A172 (cell line): ENCODE measurements at regions not wholly inside any gene's neighbourhood (a gene's known extent, or its start where the extent isn't known, plus 50 kb on each side); places are given as distances from the start of the nearest gene placed in this dataset.

Experiments
- DNase-seq: peaks from one replicate; pipeline ENCODE4 v3.0.0-alpha.2; 2015; ENCODE audit warnings: low spot score

GRCh38 chr6:138007014-138007472 is 100.2 kb downstream of the PERP start:
- peak; percentile 29 for DNase-seq

GRCh38 chr6:138008791-138009190 is 98.4 kb downstream of the PERP start:
- no peak for DNase-seq

- DNase-seq = no peak
Observed at GRCh38 chr6:138011413-138011812, 95.8 kb downstream of the PERP start.

GRCh38 chr6:138012682-138013081 is 94.5 kb downstream of the PERP start:
- DNase-seq = no peak

GRCh38 chr6:138013959-138014358 is 93.3 kb downstream of the PERP start:
- DNase-seq = no peak

- no peak for DNase-seq
Observed at GRCh38 chr6:138017166-138017757, 90.0 kb downstream of the PERP start.

GRCh38 chr6:138018297-138018696 is 88.9 kb downstream of the PERP start:
- DNase-seq = no peak

- no peak for DNase-seq
Observed at GRCh38 chr6:138025528-138025978, 81.7 kb downstream of the PERP start.

GRCh38 chr6:138026342-138026741 is 80.9 kb downstream of the PERP start:
- no peak for DNase-seq

GRCh38 chr6:138028893-138029292 is 78.3 kb downstream of the PERP start:
- DNase-seq = no peak

GRCh38 chr6:138030872-138031271 is 76.3 kb downstream of the PERP start:
- DNase-seq = no peak

- DNase-seq = no peak
Observed at GRCh38 chr6:138031417-138031816, 75.8 kb downstream of the PERP start.

- DNase-seq = peak; percentile 14
Observed at GRCh38 chr6:138031850-138032249, 75.4 kb downstream of the PERP start.

- DNase-seq = no peak
Observed at GRCh38 chr6:138032571-138032970, 74.6 kb downstream of the PERP start.

- DNase-seq = no peak
Observed at GRCh38 chr6:138034229-138034628, 73.0 kb downstream of the PERP start.

- DNase-seq = no peak
Observed at GRCh38 chr6:138035070-138035469, 72.1 kb downstream of the PERP start.

- DNase-seq = no peak
Observed at GRCh38 chr6:138036111-138036510, 71.1 kb downstream of the PERP start.

- no peak for DNase-seq
Observed at GRCh38 chr6:138037009-138037504, 70.2 kb downstream of the PERP start.

- no peak for DNase-seq
Observed at GRCh38 chr6:138038142-138038870, 68.9 kb downstream of the PERP start.
